HG03521 (cell line): ENCODE measurements at regions not wholly inside any gene's neighbourhood (a gene's known extent, or its start where the extent isn't known, plus 50 kb on each side); places are given as distances from the start of the nearest gene placed in this dataset.

Experiments used
- ATAC-seq: cut with Tn5 transposase; IDR thresholded peaks from one replicate; pipeline ENCODE4 v1.9.1; 2021; ENCODE audit warnings: mild to moderate bottlenecking, moderate library complexity; ENCODE audit not compliant: unreplicated experiment

DNA sequence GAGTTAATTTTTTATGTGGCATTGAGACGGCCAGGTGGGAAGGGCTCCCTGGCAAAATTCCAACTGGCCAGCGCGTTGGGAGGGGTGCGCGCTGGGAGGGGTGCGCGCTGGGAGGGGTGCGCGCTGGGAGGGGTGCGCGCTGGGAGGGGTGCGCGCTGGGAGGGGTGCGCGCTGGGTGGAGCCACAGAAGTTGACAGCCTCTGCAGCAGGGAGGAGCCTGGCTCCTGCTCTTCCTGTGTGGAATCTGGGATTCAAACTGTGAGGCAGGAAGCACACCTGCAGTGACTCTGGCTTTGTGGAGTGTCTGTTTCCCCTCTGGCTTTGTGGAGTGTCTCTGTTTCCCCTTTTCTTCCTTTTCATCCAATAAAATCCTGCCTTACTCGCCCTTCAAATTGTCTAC lies 147.9 kb upstream of the CBLN2 start:
- ATAC-seq, result no peak

DNA sequence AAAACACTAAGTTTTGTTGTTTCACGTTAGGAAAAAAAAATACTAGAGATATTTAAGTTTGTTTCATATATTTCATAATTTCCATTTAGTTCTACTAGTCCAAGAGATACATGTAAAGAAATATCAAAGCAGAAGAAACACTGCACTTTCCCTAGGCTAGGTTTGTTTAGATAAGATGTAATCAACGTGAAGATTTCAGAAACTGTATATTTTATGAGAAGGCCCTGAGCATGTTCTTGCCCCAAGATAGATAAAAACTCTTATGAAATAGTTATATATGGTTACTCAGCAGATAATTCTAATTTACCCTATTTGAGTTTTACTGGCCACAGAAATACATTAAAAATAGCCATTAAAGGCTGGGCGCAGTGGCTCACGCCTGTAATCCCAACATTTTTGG lies 143.6 kb upstream of the CBLN2 start:
- ATAC-seq, result no peak

DNA sequence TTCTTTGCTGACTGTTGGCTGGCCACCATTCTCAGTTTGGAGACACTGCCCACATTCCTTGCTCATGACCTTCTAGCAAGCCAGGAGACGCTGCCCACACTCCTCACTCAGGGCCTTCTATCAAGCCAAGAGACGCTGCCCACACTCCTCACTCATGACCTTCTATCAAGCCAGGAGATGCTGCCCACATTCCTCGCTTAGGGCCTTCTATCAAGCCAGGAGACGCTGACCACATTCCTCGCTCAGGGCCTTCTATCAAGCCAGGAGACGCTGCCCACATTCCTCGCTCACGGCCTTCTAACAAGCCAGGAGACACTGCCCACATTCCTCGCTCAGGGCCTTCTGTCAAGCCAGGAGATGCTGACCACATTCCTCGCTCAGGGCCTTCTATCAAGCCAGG lies 131.3 kb upstream of the CBLN2 start:
- no peak for ATAC-seq

DNA sequence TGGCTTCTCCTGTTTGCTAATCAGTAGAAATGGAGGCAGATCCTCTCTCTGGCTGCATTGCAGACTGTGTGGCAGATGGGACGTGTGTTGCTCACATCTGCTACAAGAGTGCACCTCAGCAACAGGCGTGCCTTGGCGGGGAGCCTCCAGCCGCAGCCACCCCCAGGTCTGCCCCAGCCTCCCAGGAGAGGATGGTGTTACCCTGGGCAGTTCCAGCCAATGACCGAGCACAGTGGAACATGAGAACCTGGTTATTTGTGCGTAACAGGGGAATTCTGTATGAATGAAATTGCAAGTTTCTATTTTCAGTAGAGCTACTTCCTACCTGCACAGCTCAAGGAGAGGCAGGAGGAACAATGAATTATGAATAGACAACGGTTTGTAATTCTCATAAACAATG lies 130.6 kb upstream of the CBLN2 start:
- ATAC-seq, result peak; percentile 74

DNA sequence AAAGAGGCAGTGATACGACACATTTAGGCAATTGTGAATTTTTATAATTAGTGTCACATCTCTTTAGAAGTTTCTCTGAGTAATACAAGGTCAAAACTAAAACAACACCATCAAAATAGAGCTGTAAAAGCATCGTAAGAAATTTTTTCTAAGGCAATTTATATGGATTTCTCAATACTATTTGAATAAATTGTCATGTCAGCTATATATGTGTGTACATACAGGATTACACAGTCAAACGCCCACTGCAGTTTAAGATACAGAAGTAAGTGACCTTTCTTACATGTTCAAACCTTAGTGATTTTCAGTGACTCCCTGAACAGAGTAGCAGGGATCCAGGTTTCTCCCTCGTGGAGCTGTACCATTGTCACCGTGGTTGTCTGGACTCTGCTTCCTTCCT lies 129.1 kb upstream of the CBLN2 start:
- no peak for ATAC-seq

DNA sequence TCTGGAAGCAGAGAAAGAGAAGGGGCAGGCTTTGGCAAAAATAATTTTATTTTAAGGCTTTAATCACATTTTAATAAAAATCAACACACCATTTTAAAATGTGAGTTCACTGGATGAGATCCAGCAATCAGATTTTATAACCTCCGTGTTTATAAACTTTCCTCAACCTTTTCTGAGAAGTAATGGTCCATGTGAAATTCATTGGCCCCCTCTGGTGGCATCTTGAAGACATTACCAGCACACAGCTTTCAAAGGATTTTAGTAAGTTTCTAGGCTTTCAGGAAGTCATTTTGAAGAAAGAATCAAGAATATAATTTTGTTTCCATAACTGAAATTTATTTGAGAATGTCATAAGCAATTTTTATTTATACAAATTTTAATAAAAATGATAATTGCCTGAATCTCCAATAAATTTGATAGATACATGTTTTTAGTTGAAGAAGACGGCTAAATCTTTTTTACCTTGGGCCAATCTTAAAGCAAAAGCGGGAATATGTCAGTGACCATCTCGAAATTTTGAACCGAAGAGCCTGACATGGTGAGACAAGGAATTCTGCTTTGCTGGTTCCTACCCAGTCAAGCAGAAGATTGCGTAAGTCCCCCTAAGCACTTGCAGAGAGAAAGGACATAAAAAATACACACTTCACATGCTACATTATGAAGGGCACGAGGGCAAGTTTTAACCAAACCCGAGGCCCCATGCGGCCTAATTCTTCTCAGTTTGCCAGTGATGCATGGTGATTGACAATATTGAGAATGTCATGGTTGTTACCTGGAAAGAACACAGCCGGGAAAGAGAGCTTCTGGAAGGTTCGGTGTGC lies 128.4 kb upstream of the CBLN2 start:
- ATAC-seq, result peak; percentile 40

DNA sequence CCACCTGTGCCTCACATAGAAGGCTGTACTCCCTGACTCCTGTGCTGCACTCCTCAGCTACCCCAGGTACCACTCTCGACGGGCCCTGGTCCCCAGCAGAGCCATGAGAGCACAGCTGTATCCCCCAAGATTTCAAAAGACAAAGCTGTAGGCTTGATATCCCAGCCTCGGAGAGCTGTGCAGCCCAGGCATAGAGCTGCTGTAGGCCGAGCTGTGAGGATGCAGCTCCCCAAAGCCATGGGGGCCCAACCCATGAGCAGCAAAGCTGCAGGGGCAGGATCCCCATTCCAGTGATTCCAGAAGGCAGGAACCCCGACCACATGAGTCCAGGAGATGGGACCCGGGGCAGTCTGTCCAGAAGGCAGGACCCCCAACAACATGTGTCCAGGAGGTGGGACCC lies 123.8 kb upstream of the CBLN2 start:
- ATAC-seq, result no peak

DNA sequence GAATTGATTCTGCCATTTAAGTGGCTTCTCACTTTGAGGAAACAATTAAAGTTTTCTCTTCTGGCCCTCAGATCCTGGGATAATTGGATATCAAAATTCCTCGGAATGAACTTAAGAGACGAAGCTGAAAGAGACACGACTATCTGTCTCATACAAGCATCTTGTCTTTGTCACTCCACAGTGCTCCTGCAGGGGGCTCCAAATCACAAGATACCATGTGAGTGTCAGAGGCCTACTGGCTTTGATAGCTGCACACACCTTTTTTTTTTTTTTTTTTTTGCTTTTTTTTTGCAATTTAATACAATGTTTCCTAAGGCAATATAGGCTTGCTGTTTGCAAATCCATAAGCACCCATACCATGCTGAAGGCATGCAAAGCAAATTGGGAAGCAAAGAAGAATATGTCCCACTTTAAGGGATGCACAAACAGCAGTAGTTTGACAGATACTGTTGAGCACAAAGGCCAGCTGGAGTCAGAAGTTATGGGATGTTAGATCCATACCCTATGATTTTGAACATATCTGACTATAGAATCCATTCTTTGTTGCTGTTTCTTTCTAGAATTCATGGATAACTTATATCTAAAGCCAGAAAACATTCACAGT lies 109.0 kb upstream of the CBLN2 start:
- ATAC-seq, result peak; percentile 85

DNA sequence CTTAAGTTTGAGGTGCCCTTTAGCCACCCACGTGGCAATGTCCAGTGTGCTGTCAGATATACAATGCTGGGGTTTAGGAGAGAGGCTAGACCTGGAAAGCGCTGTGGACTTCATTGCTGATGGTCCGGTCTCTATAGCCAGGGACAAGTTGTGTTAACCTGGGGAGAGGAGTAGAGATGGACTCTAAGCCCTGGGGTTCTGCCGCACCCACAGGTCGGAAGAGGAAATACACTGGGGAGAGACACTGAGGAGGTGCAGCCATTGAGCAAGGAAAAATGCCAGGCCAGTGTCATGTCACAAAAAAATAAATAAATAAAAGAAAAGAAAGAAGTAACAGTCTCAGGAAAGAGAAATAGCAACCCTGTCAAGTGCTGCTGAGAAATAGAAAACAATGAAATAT lies 106.9 kb upstream of the CBLN2 start:
- ATAC-seq, result no peak

DNA sequence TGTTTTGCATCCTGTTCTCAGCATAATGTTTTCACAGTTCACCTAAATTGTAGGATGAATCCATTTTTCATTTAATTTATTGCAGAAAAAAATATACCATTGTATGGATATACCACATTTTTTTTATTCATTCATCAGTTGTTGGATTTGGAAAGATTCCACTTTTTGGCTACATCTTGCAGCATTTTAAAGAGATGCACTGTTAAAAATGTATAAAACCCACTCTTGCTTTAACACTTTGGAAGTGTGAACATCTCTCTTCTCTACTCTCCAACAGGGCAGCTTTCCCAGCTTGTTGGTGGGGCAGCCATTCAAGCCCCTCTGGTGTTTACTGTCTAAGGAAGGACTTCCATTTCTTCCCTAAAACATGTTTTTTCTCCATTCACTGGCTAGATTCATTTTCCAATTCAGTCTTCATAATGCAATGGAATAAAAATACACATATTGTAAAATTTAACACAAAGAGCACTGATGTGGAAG lies 104.4 kb upstream of the CBLN2 start:
- no peak for ATAC-seq

DNA sequence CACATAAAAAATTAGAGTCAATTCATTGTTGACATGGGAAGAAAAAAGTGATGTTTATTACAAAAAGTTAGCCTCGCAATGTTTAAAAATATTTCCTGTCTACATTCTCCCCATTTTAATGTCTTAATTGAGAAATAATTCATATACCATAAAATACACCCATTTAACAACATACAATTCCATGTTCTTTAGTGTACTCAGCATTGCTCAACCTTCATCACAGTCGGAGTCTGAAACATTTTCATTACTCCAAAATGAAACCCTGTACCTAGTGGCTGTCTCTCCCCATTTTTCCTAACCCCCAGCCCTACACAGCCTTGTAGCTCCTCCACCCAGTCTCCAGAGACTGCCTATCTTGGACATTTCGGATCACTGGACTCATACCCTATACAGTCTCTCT lies 103.9 kb upstream of the CBLN2 start:
- no peak for ATAC-seq

DNA sequence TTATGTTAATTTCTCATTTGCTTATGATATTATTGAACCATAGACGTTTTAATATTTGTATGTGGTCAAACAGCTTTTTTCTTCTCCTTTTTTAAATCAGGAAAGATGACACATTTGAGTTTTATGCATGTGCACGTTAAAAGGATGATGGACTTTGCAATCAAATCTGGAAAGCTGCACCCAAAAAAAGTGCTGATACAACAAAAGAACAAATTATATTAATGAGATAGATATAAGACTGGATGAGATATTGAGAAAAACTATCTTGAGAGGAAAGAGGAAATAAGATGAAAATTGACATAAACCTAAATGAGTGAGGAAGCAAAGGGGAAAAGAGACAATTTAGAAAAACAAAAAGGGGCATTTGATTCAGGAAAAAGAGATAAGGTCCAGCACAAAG lies 96.4 kb upstream of the CBLN2 start:
- ATAC-seq, result no peak

DNA sequence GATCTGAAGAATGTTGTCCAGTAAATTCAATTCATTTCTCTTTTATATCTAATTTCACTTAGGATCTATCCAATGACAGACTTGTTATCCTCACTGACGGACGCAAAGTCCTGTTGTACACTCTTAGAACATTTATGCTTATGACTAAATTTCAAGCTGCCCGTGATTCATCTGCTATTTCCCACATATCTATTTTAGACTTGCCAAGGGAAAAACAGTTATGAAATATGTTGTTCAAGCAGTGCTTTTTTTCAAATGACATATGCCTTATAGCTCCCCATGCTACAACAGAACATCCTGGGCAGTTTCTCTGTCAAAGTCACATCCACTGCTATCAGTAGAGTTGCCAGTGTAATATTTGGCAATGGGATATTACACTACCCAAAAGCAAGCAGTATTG lies 94.2 kb upstream of the CBLN2 start:
- no peak for ATAC-seq

DNA sequence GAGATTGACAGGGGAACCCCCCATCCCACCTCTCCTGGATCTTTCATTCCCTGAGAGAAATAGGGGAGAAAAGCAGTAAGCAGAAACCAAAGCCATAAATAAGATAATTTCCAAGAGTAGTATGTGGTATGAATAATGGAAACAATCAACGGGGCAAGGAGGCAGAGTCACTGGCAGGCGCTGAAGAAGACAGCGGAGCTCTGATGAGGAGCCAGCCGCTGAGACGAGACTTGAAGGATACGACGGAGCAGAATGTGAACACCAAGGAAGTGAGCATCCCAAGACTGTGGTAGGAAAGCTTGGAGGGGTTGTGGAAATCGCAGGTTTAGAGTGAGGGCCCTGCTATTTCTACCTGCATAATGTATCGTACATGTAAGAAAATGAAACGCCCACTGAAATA lies 93.6 kb upstream of the CBLN2 start:
- no peak for ATAC-seq

DNA sequence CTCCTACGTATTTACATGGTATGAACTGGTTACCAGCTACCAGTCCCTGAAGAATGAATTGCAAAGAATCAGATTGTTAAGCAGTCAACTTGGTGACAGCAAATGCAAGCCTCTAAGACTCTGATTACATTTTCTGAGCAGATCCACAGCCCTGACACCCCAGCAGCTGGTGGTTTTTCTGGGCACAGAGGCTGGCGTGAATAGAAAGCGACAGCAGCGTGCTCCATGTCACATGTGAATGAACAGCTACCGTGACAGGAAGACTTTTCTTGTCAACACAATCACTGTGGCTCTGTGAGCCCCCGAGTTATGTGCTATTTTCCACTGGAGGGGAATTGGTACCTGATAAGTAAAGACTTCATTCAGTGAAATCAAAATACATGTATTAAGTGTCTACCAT lies 93.2 kb upstream of the CBLN2 start:
- no peak for ATAC-seq

DNA sequence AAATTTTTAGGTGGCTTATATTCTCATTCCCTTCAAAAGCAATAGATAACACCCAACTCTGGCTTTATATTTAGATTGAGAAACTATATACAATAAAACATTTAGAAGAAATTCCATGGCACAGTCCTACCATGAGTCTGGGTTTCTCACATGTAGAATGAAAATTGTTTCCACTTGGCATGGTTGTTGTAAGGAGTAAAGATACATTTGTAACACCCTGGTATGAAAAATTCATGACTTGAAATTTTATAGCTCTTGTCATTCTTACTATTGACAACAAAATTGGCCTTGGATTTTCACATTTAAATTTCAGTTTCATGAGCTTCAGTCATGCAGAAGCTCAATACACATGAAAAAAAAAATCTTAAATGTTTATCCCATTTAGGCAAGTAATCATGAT lies 92.5 kb upstream of the CBLN2 start:
- ATAC-seq, result no peak

DNA sequence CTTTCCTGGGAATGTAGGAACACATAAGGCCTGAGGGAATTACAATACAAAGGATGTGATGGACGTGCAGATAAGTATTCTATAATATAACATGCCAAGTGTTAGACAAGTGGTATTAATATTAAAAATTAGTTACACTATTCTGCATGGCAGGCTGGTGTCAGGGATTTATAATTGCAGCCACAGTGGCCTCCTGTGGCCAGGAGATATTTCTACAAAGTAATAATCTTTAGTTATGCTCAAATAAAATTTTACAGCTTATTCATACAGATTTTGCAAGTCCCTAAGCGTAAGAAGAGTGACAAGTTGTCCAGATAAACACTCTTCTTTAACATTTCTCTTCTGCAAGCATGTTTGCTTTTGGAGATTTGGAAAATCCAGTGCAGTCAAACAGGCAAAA lies 90.4 kb upstream of the CBLN2 start:
- no peak for ATAC-seq

DNA sequence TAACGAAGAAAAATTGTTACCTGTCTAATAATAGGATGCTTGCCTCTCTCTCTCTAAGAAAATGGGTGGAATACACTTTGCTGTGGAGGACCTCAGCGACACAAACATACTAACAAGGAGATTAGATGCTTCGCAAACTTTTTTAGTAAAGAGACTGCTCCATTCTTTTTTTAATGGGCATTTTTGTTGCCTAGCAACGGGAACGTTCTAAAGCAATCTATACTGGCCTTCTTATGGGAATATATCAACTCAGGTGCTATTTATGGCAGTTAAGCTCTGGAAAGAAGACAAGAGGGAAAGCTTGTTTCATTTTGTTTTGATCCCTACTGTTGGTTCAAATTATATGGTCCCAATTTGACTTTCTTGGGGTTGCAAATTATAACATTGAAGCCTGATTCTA lies 86.8 kb upstream of the CBLN2 start:
- no peak for ATAC-seq

DNA sequence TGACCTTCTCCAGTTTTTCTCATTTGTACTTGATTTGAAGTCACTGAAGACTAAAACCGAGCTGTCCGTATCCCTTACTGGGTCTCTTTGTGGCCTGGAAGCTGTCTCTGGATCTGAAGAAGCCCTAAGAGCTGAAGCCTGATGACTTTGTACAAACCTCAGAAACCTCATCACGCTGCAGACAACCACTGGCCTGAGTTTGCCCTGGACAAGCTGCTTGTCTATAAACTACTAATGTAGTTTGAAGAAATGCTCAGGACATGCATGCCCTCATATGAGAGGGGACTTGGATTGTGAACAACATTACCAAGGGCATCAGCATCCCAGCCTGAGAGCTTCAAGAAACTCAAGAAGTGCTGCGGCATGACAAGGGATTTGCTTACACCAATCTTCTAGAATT lies 79.3 kb upstream of the CBLN2 start:
- no peak for ATAC-seq

DNA sequence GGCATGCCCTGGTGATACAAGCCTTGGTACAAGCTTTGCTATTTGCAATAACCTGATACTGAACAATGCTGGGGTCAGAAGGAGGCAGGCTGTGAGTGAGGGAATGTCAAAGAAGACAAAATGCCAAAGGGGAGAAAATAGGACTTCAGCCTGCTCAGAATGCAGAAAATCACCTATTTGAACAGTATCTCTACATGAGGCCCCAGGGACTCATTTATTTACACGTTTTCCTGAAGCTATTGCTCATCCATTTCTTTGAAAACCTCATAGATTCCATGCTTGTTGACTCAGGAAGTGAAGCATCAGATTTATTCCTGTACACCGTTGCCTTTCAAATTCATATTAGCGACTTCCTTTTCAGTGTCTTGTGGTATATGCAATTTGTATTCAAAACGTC lies 69.4 kb upstream of the CBLN2 start:
- ATAC-seq, result no peak

DNA sequence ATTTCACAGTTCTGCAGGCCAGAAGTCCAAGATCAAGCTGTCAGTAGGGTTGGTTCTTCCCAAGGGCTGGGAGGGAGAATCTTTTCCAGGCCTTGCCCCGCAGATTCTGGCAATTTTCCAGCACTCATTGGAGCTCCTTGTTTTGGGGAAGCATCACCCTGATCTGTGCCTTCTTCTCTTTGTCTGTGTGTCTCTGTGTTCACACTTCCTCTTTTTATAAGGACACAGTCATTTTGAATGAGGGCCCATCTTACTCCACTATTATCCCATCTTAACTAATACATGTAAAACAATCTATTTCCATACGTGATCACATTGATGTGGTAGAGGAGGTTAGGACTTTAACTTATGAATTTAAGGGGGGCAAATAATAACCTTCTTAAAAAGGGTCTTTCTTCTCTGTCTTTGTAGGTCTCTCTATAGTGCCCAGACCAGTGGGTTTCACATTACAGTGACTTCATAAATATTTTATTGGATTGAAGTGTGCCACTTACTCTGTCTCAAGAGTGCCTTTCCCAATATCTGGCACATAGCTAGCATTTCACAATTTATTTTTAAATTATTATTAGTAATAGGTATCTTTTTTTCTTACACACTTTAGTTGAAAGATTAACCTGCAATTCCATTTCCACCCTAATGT lies 68.9 kb upstream of the CBLN2 start:
- no peak for ATAC-seq

DNA sequence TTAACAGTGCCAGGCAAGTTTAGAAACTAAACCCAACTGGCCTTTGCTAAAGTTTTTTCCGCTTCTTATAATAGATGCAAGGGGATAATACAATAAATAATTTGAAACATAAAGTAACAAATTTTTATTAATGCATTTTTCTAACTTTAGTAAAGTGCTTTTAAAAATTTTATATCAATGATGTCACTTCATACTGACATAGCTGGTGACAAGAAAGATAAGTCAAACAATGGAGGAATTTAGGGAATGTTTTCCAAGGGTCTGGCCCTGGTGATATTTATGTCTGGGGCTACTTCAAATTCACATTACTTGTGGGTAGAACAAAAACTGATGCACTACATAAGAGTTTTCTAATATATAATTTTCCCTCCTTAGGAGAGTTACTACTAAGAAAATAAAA lies 61.2 kb upstream of the CBLN2 start:
- no peak for ATAC-seq
